Calu3 (cell line): ENCODE measurements at regions not wholly inside any gene's neighbourhood (a gene's known extent, or its start where the extent isn't known, plus 50 kb on each side); places are given as distances from the start of the nearest gene placed in this dataset.
"Not testable (repeated sequence)": the region's sequence is repeated elsewhere in the genome, so short reads cannot be mapped to it uniquely, and the experiment has no call there.

ENCODE experiments used
- BruUV-seq: library from RNA; stranded (reverse); fragments of 400-500 nt; replicated peaks from 2 replicates; lab custom pipeline; 2021; lab: Mats Ljungman, UMichigan
- CTCF ChIA-PET: fragments of 300-600 bp; sonication (Branson Sonifier 250); formaldehyde crosslinking; loops from one replicate; lab custom pipeline; 2022; ENCODE audit warnings: antibody characterized with exemption; lab: Charles Lee
- DNase-seq: peaks from one replicate; pipeline ENCODE4 v3.0.0; 2022
- H3K27ac Mint-ChIP-seq: one replicate; pipeline ENCODE4 v1.8.0; 2022; ENCODE audit warnings: mixed read lengths; ENCODE audit not compliant: unreplicated experiment
- H3K27me3 Mint-ChIP-seq: one replicate; pipeline ENCODE4 v1.8.0; 2022; ENCODE audit warnings: mixed read lengths; ENCODE audit not compliant: unreplicated experiment
- H3K36me3 Mint-ChIP-seq: one replicate; pipeline ENCODE4 v1.8.0; 2022; ENCODE audit warnings: mild to moderate bottlenecking, moderate library complexity, mixed read lengths; ENCODE audit not compliant: insufficient read depth, unreplicated experiment
- H3K4me1 Mint-ChIP-seq: one replicate; pipeline ENCODE4 v1.8.0; 2022; ENCODE audit warnings: mild to moderate bottlenecking, low read depth, mixed read lengths; ENCODE audit not compliant: unreplicated experiment
- H3K4me3 Mint-ChIP-seq: one replicate; pipeline ENCODE4 v1.8.0; 2022; ENCODE audit warnings: mild to moderate bottlenecking, low read depth, moderate library complexity, mixed read lengths; ENCODE audit not compliant: unreplicated experiment
- H3K9me3 Mint-ChIP-seq: one replicate; pipeline ENCODE4 v1.8.0; 2022; ENCODE audit warnings: low read depth, mixed read lengths; ENCODE audit not compliant: unreplicated experiment
- CTCF ChIP-seq: fragments of 200-600 bp; IDR thresholded peaks from one replicate; pipeline ENCODE4 v1.8.0; 2022; ENCODE audit warnings: antibody characterized with exemption; ENCODE audit not compliant: unreplicated experiment
- intact Hi-C: fragments of 100-400 bp; cut with micrococcal nuclease; formaldehyde crosslinking; loops from one replicate; pipeline ENCODE4 v1.10.0; 2022; ENCODE audit not compliant: unreplicated experiment

DNA sequence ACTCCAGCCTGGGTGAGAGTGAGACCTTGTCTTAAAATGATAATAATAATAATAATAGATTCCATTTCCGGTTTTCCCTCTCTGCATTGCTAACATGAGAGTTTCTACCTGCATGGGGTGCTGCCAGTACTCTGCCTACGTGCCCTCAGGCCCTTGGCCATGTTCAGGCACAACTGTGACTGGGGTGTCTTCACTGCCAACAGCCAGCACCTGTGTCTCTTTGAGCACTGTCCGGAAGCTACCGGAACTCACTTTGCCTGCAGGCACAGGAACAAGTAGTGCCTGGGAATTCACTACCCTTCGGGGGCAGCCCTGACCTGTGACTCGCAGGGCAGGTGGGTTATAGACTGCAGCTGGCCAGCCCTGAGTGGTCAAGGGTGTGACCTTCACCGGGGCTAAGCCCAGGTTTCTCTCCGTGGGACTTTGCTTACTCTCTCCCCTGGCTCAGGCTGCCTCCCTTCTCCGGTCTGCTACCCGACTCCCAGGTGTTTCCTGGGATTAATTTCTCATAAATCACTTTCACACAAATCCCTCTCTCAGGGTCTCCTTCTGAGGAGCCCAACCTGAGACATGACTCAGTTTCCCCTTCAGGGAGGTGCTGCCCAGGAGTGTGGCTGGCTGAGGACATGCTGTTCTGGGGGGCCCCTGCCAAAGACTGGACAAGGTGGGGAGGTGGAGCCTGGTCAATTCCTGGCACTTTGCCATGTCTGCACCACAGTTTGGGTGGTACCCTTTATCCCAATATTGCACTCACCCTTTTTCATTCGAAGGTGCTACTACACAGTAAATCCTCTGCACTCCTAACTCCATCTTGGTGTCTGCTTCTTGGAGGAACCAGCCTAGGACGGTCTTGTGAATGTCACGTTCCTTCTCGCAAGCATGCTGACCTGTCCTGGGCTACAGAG is 79.5 kb upstream of the RALGAPA2 start:
- DNase-seq, result no peak
- CTCF ChIA-PET, result no interaction called here
- Mint-ChIP-seq H3K4me1 (no peaks in the 10 kb centered on the region), H3K36me3 (no peaks in the 10 kb centered on the region), H3K4me3 (no peak overlapping the region), H3K27me3 (peaks cover 12% of the 10 kb centered on the region), H3K9me3 (no peaks in the 10 kb centered on the region), H3K27ac (no peak overlapping the region)
- no TSS peak for BruUV-seq
- TF ChIP-seq CTCF, result no peak
- intact Hi-C loops, result no loop called here

GRCh38 chr20:20788308-20788707 is 75.9 kb upstream of the RALGAPA2 start:
- H3K27ac Mint-ChIP-seq, result no peak overlapping the region

GRCh38 chr20:20786428-20786827 is 74.0 kb upstream of the RALGAPA2 start:
- Mint-ChIP-seq H3K4me1 (no peaks in the 10 kb centered on the region), H3K36me3 (no peaks in the 10 kb centered on the region), H3K27ac (no peak overlapping the region), H3K27me3 (peaks cover 14% of the 10 kb centered on the region), H3K9me3 (no peaks in the 10 kb centered on the region), H3K4me3 (no peak overlapping the region)
- CTCF ChIA-PET, result no interaction called here
- BruUV-seq, result no TSS peak
- TF ChIP-seq CTCF, result no peak
- DNase-seq, result no peak
- intact Hi-C loops, result no loop called here

More at GRCh38 chr20:20788308-20788707, 75.9 kb upstream of the RALGAPA2 start:
- H3K9me3 Mint-ChIP-seq, result no peaks in the 10 kb centered on the region
- no TSS peak for BruUV-seq
- intact Hi-C loops, result no loop called here
- no peak for DNase-seq
- no peaks in the 10 kb centered on the region for H3K36me3 Mint-ChIP-seq
- H3K4me3 Mint-ChIP-seq, result no peak overlapping the region
- H3K4me1 Mint-ChIP-seq, result no peaks in the 10 kb centered on the region
- CTCF ChIA-PET, result no interaction called here
- peaks cover 14% of the 10 kb centered on the region for H3K27me3 Mint-ChIP-seq
- no peak for TF ChIP-seq CTCF

DNA sequence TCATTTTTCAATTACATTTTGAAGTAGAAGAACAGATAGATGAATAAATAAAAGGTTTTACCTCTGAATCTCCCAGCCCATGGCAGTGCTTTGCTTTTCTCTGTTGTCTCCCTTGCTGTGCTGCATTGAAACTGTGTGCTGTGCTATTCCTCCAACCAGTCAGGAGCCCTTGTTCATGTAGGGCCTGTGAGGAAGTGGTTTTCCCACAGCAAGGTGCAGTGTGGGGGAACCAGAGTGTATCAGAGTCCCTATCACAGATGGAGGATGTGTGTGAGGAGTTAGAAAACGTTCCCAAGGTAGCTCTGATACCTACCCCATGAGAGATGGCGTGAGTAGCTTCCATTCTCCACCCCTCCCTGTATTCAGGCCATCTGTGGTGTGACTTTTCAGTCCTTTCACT is 72.8 kb upstream of the RALGAPA2 start:
- CTCF ChIA-PET, result no interaction called here
- intact Hi-C loops, result no loop called here
- no peaks in the 10 kb centered on the region for H3K4me1 Mint-ChIP-seq

GRCh38 chr20:20784450-20784849 is 72.0 kb upstream of the RALGAPA2 start:
- BruUV-seq, H3K27ac Mint-ChIP-seq, H3K4me1 Mint-ChIP-seq, intact Hi-C loops, H3K36me3 Mint-ChIP-seq, H3K4me3 Mint-ChIP-seq, DNase-seq, H3K9me3 Mint-ChIP-seq, CTCF ChIA-PET: not testable (repeated sequence)
- H3K27me3 Mint-ChIP-seq, result peaks cover 14% of the 10 kb centered on the region

More for the DNA sequence above, 72.8 kb upstream of the RALGAPA2 start:
- H3K4me3 Mint-ChIP-seq, result no peak overlapping the region
- peaks cover 14% of the 10 kb centered on the region for H3K27me3 Mint-ChIP-seq
- no peak for TF ChIP-seq CTCF
- no peaks in the 10 kb centered on the region for H3K36me3 Mint-ChIP-seq
- BruUV-seq, result no TSS peak
- no peaks in the 10 kb centered on the region for H3K9me3 Mint-ChIP-seq
- no peak for DNase-seq
- no peak overlapping the region for H3K27ac Mint-ChIP-seq
